Activated CD4-positive, alpha-beta T cell treated with anti-CD3 and anti-CD28 coated beads, Interleukin-2, amount 50 U/mL, for 48 hours (primary cell): ENCODE measurements at regions not wholly inside any gene's neighbourhood (a gene's known extent, or its start where the extent isn't known, plus 50 kb on each side); places are given as distances from the start of the nearest gene placed in this dataset.
"Not testable (repeated sequence)": the region's sequence is repeated elsewhere in the genome, so short reads cannot be mapped to it uniquely, and the experiment has no call there.

Experiments
- DNase-seq, 2 experiments: peaks; one replicate each; pipeline ENCODE4 v3.0.0-alpha.2; 2020

DNA sequence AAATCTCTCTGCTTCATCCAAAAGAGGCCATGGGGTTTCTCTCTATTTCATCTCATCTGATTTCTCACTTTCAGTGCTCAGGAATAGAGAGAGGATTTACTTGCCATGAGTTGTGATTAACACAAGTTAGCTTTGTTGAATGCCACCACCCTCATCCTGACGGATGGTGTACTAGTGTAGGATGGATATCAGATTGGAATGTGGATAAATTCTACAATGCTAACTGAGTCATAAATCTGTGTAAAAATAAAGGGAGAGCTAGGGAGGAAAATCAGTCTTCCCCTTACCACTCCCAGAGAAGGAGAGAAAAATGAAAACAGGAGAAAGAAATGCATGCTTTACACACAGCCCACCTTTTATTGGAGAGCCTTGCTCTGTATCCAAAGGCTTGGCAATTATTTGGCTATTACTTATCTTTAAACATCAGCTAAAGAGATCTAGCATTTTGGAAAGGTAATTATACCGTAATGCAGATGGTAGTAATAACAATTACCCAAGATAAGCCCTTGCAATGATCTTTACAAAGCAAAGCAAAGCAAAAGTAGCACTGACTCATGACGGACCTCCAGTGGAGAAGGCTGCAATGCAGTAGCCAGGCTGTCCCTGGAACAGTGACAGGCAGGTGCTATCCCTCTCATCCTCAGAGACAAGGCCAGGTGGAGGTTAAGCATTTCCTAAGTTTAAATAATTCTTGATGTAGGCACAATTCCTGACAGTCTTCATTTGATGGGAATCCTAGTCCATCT is 306.3 kb upstream of the PPARGC1A start:
- DNase-seq, result no peak

DNA sequence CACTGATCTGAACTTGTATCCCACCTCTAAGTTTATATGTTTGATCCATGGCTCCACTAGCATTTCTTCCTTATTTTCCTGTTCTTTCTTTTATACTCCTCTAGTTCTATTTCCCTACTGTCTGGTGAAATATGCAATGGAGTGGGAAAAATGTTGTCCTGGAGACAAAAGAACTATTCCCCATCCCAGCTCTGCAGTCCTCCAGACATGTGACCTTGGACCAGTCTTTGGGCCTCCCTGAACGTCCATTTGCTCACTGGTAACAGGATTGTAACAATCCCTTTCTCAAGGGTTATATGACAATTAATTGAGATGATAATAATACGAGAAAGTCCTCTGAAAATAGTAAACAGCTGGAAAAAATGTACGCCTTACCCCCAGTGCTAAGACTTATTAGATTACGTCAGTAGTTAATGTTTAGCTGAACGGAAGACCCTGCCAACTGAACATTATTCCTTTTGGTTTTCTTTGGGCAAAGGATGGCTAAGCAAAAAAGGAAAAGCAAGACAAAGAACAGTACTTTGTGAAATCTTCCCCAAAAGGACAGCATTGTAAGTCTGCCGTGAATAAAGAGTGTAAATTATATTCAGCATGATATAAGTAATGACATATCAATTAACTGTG is 302.3 kb upstream of the PPARGC1A start:
- DNase-seq, result no peak

DNA sequence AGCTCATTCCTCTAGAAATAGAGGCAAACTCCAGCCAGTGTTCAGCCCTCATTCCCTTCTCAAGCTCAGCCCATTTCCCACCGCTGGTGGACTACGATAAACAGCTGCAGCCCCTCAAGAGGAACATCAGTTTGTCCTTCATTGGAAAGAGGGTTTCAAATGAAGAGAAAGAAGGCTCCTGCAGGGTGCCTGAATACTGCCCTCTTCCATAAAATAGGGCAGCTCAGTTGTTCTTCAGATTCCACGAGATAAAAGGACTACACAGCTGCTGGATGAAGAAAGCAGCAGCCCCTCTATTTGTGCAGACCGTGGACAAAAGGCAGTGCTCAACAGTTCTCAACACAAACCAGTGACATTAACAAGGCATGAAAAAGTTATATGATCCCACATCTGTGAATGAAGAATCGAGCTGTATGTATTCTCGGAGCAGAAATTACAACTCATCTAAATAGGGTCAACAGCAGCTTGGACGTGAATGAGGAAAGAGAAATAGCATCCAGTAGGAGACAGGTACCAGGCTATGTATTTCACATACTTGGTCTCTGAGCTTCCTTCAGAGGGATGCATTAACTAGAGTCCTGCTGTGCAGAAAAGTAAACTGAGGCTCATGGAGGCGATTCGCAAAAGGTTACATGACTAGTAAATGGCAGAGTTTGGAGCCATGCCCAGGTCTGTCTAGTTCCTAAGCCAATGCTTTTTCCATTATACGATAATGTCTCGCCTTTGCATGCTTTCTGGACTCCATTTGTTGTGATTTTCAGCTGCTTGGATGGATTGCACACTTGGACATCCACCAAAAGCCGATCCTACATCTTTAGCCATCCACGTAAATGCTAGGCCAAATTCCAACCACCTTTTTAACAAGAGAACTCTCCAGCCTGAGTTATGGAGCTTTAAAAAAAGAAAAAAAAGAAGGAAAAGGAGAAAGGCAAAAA is 301.2 kb upstream of the PPARGC1A start:
- no peak for DNase-seq

DNA sequence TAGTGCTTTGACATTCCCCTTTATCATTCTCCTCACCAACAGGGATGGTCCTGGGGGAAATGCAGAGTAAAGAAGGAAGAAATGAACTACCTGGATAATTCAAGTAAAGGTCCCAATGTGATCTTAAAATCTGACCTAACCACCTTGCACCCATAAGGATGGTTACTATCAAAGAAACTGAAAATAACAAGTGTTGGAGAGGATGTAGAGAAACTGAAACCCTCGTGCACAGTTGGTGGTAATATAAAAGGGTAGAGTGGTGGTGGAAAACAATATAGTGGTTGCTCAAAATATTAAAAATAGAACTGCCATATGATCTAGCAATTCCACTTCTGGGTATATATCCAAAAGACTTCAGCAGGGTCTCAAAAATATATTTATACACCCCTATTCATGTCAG is 298.6 kb upstream of the PPARGC1A start:
- DNase-seq, result no peak

DNA sequence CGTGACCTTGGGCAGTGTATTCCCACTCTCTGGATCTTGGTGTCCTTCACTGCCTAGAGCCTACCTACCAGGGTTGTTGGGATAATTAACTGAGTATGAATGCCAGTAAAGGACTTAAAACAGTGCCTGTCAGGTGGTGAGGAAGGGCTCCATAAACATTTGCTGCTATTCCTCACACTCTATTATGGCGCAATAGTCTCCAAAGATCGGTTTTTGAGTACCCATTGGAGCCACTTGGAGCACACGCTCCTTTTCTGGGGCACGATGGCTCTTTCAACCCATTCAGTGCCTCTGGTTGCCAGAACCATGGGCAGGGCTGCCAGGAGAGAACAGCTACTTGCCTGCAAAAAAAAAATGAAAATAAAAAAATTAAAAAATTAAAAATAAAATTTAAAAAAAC is 296.6 kb upstream of the PPARGC1A start:
- DNase-seq, result no peak

DNA sequence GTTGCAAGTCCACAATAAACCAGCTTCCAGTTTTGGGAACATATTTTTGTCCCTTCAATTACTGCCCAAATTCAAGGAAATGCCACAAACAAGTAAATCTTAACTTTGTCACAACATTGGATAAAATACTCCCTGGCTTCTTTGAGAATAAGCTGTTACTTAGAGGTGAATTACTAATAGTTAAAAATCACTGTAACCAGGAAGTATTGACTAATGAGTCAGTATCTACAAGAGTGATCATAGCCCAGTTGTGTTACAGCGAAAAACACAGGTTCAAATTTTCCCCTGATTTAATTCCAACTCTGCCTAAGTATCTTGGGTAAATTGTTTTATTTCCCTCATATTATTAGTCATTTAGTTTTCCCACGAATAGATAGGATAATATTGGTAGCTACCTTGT is 291.2 kb upstream of the PPARGC1A start:
- DNase-seq, result no peak

DNA sequence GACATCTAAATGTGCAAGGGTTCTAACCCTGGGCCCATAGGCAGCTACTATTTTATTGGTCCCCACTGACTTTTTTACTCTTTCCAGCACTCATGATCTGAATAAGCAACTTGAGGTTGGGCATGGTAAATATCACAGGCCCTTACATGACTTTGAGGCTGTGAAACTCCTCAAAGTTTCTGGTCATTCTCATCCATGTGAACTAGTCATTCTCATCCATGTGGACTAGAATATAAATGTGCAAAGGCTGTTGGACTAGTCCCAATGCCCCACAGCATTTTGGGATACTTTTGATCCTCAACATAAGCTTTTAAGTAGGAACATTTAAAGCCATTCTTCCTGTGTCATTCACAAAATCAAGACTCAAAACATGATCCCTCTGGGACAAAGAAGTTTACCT is 290.7 kb upstream of the PPARGC1A start:
- DNase-seq, result no peak

DNA sequence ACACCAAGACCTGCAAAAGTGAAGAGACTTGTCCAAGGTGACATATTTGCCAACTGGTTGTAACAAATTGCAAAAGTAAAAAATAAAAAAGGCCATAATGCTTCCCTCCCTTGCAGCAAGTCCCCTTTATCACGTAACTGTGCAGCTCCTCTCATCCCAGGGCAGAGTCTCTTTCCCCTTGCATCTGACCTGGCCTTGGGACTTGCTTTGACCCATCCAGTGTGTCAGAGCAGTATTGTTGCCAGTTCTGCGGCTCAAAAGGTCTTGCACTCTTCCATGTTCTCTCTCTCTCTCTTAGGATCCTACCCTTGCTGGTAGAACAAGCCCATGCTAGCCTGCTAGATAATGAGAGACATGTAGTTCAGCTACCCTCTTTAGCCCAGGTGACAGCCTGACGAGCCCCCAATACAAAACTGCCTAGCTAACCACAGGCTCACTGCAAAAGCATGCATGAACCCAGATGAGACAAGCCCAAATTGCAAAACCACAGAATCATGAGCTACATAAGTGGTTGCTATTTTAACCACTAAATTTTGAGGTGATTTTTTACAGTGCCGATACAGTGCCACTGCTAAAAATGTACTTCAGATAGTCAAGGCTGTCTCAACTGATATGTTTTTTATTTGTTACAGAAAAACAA is 289.5 kb upstream of the PPARGC1A start:
- DNase-seq, result no peak

DNA sequence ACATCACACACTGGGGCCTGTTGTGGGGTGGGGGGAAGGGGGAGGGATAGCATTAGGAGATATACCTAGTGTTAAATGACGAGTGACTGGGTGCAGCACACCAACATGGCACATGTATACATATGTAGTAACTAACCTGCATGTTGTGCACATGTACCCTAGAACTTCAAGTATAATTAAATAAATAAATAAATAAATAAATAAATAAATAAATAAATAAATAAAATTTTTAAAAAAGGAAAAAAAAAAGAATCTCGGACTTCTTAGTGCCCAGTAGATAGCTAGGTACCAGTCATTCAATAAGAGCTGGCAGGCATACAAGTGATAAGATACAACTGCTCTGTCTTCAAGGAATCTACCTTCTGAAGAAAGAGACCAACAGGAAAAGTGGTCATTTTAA is 287.6 kb upstream of the PPARGC1A start:
- DNase-seq, result not testable (repeated sequence)

DNA sequence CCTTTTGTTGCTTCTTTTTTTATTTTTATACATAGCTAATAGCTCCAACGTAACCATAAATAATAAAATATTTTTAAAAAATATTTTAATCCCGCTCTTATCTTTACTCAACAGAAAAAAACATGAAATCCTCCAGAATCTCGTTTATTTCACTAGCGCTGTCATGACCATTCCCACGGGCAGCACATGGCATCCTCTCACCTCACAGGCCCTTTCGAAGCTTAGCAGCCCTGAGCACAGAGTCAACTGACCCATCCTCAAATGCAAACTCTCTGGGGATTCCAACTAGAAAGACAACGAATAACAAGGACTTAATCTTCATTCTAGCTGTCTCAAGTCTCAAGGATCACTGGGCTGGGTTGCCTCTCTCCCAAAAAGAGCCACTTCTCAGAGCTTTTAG is 285.9 kb upstream of the PPARGC1A start:
- no peak for DNase-seq

DNA sequence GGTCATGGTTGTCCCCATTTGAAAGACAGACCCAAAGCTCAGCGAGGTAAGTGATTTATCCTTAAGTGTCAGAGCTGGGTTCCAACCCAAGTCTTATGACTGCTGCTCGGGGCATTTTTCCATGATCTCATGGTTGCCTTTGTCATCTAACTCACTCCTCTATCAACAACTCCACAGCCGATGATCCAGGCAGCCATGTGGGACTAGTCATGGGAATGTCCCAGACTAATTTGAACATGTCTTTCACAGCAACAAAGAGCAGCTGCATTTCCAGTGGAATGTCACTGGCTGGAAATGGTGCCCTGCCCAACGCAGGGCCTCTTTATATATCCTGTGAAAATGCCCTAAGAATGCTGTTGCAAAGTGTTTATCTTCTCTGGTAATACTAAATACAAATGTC is 284.8 kb upstream of the PPARGC1A start:
- DNase-seq, result no peak

DNA sequence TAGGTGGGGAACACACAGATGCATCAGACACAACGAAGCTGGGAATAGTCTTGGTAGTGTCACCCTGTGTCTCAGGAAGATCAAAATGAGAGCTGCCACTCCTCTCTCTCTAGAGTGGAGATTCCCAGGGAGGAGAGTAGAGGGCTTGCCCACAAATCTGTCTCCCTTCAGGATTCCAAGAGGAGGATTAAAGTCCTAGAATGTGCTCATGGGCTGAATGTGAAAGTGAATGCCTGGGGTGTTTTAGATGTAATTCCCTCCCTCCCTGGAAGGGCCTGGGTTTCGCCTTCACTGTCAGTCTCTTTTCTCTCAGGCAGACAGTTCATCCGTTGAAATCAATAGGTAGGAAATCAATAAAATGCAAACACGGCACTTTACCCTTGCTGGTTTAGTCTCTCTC is 282.6 kb upstream of the PPARGC1A start:
- no peak for DNase-seq

DNA sequence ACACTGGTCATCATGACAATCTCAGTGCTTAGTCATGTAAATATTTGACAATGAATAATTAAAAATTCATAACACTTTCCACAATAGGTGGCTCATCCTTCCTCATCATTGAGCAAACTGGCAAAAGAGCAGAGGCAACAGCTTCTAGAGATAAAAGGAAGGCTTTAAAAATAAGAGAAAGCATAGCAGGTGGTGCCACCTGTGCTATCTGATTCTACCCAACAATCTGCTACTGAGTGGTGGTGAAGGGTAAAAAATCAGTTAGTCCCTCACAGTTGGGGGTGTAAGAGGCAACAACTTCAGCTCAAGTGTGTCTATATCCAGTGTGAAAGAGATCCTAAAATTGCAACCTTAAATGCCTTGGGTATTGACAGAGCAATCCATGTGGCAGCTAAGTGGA is 280.1 kb upstream of the PPARGC1A start:
- DNase-seq, result no peak

DNA sequence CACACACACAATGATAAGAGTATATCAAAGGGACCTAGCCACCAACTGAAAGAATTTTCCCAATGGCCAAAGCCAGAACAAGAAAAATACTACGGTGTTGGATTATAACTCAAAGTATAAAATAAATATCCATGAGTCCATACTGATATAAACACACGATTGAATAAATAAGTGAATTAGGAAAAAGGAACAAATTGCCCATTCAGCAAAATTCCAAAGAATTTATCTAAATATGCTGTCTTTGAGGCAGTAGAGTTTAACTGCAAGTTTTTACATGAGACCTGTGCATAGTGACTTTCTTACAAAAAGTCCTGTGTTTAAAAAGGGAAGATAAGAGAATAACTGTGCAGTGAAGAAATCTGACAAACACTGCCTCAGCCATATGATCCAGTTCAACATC is 278.8 kb upstream of the PPARGC1A start:
- DNase-seq, result no peak

DNA sequence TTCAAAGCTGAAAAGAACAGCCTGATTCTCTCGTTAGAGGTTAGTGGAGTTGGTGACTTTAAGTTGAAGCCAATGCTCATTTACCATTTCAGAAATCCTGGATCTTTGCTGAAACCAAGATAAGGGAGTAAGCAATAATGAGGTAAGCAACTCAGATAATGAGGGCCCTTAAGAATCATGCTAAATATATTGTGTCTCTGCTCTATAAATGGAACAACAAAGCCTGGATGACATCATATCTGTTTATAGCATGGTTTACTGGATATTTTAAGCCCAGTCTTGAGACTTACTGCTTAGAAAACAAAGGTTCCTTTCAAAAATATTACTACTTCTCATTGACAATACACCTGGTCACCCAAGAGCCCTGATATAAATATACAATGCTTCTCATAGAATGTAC is 276.7 kb upstream of the PPARGC1A start:
- no peak for DNase-seq

DNA sequence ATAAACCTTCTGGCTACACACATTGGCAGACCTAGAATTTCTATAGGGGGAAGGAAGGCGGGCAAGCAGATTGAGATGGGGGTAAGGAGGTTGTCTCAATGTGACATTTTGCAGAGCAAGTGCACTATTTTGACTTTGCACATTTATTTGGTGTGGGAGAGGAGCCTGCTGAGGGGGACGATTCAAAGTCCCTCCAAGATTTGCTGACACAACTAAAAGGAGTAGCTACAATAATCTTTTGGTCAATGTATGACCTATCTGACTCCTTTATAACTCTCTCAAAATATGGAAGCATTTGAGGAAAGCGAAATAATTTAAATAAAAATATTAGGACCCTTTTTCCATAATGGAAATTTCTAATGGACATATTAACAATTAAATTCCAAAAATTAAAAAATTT is 274.9 kb upstream of the PPARGC1A start:
- DNase-seq, result no peak

DNA sequence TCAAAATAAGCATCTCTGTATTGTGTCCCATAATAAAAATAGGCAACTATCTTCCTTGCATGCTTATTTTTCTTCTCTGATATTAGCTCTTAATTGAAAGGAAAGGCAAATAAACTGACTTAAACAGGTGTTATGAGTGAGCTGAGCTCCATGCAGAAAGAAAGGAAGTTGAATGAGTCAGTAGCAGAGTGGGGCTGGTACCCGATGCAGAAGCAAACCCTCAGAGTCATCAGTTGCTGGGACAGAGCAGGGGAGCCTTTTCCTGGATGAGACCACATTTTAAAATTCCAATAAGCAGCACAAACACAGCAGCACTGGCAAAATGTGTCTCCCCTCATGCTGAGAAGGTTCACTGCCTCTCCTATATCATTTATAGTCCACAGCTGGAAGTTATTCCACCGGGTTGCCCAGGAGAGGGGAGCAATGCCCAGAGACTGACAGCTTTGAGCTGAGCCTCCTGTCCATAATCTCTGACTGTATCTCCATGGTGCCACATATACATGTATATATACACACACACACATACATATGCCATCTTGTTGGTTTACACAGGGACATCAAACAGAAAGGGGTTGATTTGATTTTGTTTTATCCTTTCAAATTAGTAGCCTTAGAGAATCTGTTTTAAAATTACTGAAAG is 274.3 kb upstream of the PPARGC1A start:
- no peak for DNase-seq

DNA sequence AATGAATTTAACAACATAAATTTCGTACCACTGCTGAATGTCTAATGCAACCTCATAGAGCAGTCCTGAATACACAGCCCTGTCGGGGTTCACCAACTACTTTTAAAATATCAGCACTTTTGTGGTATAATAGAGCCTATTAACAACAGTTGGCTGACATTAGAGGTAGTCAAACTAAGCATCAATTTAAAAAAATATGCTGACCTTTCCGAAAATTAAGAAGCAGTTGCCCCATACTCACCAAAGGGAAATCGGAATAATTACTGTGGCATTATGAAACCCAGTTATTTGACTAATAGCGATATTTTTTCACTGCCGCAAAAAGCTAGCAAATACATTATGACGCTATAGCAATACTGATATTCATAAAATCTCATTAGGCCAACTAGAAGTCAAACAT is 273.5 kb upstream of the PPARGC1A start:
- no peak for DNase-seq

DNA sequence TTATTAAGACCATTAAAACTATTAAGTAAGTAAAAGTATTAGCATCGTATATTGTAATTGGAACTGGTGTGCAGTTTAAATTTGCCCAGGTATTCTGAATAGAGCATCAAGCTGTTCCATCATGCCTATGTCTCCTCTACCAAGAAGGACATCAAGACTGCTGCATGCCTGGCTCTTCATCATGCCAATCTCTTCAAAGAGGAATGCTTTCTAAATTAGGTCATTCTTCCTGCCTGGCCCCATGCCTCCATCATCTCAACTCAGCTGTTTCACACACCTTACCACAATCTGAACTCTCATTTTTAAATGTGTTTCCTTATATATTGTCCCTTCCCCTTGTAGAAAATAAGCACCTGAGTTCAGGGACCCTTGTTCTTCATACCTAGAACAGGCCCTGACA is 270.5 kb upstream of the PPARGC1A start:
- no peak for DNase-seq

DNA sequence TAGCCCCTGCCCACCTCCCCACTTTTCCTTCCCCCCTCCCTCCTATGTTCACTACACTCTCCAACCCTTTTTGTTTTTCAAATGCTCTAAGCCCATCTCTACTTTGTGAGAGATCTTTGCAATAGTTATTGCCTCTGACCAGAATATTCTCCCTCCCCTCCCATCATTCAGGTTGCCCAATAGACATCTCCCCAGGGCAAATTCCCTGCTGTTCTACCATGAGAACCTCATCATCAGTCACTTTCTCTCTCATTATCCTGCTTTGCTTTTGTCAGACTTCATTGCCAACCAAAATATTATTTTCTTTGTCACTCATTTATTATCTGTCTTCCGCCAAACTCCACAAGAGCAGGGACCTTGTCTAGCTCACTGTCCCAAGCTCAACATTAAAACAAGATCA is 268.2 kb upstream of the PPARGC1A start:
- DNase-seq, result no peak

DNA sequence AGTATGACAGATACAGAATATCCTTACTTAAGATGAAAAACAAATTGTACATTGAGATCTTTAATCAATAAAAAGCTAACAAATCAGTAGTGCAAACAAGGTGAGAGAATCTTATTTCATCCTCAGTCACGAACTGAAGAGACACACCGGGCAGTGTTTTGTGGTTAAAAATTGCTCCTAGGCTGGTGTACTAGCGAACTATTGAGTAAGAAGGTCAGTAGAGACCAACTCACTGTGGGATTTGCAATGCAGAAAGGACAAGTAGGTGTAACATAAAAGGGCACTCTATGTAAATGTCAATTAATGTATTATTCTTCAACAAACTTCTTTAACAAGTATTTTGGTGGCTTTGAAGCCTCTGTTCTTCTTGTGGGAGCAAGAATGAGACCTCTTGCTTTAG is 260.2 kb upstream of the PPARGC1A start:
- no peak for DNase-seq

DNA sequence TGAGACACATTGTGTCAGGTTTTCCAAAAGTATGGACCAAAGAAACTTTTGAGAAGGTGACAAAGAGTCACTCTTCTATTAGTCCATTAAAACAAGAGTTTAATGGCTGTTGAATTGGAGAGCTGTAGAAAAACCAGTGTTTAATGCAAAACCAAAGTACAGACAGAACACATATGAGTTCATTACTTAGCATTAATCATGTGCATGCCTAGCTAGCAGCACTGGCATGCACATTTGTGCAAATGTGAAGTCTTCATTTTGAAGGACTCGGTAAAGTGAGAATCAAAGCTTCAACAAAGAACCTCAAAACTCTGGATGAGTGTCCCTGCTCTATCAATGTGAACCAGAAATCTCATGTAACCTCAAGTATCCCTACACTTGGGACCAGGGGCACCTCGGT is 256.3 kb upstream of the PPARGC1A start:
- DNase-seq, result no peak

DNA sequence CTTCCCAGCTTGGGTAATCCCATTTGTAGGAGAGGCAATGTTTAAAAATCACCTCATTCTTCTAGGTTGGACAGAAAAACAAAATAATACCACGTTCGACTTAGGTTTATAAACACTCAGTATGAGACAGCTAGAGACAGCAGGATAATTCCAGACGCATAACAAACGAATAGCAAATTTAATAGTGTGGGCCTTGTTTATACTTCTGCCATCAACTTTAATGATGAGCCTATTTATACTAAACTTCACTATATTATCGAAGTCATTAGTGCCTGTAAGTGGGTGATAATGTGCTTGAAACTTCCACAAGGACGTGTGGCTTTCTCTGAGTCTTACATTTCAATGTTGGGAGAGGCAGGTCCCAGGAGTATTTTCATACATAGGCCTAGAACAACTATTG is 255.7 kb upstream of the PPARGC1A start:
- no peak for DNase-seq
